DMS153 (cell line): ENCODE measurements at regions not wholly inside any gene's neighbourhood (a gene's known extent, or its start where the extent isn't known, plus 50 kb on each side); places are given as distances from the start of the nearest gene placed in this dataset.
"Not testable (repeated sequence)": the region's sequence is repeated elsewhere in the genome, so short reads cannot be mapped to it uniquely, and the experiment has no call there.

Source experiments
- DNase-seq: peaks from one replicate; lab custom pipeline; 2025; lab: John Stamatoyannopoulos, UW

DNA sequence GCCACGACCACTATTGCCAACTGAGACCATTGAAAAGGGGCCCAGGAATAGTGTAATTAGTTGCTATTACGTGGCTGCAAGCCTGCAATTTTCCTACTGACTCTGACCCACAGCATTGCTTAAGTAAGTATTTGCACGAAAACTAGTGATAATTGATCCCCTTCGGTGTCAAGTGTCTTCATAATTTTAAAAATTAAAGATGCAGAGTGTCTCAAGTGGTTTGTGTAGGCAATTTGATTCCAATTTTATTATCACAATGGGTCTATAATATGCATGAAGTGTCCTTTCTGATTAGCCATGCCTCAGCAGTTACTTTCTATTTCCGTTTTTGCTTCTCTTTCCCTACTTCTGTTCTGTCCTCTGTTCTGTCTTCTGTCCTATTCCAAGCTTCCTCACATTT, 259.2 kb downstream of the C3orf38 start:
- no peak for DNase-seq

DNA sequence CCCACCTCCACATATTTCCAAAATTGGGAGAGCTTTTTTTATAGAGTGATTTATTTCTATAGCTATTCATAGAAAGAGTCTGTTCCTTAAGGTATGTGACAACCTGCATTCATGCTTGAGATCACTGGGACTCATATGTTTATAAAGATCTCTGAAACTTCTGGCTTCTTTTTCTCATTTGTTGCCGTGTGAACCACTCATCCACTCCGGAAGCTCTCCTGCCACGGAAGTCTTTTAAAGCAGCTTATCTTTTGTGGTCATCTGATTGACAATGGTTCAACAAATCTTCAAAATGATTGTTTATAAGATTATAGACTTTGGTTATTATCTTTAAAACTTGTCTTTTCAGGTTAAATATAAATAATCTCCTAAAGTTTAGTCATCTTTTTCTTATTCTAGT, 260.5 kb downstream of the C3orf38 start:
- no peak for DNase-seq

DNA sequence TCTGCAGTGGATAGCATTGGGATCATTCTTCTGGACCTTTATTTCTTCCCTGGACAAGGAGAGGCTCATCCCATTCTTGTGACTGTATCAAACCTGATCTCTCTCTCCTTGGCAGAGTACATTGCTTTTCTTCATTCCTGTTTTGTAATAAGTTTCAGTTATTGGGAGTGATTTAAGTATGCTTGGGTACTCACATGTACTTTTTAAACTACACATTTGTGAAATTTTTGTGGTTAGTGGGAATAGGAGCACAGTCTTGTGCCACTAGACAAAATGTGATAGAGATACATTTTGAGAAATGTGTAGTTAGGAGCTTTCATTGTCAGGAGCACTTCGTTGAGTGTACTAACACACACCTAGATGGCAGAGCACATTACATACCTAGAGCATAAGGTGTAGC, 262.6 kb downstream of the C3orf38 start:
- DNase-seq = no peak

DNA sequence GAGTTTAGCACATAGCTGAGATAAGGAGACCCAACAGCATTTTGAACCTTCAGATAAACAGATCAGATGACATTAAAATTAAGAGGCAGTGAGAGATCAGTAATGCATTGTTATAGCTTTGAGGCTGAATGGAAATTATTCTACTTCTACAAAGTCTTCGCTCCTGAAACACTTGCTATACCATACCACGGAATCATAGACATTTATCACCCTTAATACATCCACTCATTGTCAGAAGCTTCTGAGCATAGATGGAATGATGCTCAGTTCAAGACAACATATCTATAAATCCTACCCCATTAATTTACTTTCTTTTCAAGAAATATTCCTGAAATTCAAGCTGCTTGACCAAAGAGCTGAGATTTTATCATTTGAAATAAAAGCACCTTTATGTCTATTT, 266.7 kb downstream of the C3orf38 start:
- DNase-seq = no peak

- DNase-seq = no peak
These were observed 268.5 kb downstream of the C3orf38 start for GRCh38 chr3:88418219-88418618.

GRCh38 chr3:88433568-88433967, 283.8 kb downstream of the C3orf38 start:
- no peak for DNase-seq

DNA sequence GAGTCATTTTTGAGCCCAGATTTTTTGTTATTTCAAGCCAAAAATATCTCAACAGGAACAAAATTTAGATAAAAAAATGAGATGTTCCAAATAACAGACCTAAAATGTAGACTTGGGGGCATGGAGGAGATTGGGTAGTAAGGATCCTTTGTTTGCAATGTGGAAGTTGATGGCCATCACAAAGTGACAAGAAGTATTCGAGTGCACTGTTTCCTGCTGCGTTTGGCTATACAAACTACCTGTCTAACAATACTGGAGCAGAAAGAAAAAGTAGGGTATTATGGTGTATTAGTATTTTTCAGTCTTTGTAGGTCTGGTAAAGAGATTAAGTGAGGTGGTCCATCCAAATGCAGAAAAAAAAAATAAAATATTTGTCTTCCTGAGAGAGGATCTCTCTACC, 284.2 kb downstream of the C3orf38 start:
- DNase-seq = no peak

DNA sequence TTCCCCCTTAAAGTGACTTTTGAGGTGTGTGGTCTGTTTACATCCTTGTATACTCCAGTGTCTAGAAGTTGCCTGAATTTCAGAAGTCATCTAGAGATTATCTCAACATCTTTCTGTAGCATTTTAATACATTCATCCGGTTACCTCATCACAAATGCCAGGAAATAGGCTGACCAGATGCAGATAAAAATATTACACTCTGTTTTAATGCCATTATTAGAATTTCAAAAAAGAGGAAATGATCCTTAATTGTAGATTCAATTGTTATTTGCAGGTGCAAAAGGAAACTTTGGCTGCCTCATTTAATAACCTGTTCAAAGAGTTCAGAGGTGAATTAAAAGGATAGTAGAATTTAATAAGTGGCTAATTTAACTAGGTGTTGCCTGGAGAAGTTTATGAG, 290.9 kb downstream of the C3orf38 start:
- DNase-seq = no peak

DNA sequence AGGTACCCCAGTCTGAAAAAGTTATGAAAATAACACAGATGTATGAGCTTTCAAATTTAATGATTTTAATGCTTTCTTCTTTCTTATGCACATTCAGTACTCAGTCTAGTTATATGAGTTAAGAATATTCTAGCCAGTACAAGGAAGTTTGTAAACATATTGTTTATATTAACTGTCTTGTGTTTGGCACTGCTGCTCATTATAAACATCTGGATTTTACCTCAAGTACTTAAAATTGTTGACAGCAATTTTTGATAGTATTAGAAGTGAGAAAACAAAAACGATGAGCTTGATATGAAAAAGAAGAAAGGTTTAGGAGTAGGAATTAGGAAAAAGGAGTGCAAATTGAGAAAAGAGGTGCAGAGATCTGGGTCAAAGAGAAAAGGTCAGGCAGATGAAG, 293.3 kb downstream of the C3orf38 start:
- DNase-seq = no peak

DNA sequence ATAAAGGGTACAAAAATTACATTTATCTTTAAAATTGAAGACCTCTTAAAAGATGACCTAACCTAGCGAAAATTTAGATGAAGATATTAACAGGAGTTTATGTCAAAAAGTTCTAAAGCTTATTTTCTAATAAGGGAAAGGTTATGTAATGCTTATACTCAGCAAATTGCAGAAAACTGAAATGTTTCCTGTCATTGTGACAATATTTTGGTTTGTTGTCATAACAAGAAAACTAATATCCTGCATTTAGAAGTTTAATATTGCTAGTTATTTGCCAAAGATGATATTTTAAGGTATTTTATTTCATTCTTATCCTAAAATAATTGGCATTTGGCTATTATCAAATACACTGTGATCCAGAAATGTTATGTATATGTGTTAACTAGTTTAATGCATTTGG, 294.5 kb downstream of the C3orf38 start:
- no peak for DNase-seq

GRCh38 chr3:88452228-88452627, 302.5 kb downstream of the C3orf38 start:
- no peak for DNase-seq

DNA sequence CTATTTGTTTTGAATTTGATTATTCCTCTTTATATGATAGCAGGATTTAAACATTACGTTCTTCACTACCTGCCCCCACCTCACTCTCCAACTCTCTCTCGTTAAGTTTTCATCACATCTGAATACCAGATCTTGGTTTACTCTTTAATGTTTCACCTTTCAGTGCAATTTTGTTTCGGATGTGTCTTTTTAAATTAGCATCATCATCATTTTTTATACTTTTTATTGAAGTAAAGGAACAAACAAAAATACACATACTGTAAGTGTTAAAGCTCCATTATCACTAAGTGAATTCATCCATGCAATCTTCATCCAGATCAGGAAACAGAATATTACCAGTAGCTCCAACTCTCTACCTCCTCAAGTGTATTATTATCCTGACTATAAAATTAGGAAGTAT, 310.6 kb downstream of the C3orf38 start:
- no peak for DNase-seq

DNA sequence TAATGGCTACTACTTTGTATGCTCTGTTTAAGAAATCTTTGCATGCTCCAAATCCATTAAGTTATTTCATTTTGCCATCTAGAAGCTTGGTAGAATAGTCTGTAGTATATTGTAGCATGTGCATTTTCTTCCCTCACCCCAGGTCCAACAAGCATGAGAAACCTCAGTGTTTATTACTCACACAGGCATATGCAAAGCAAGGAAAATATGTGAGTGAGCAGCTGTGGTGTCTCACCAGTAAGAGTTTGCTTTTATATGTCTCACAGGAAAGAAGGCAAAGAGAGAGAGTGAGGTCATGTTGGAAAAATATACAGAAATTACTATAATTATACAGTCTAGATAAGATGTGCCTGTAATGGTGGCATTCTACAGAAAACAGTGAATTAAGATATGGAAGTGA, 312.5 kb downstream of the C3orf38 start:
- no peak for DNase-seq

- DNase-seq = no peak
These were observed 317.4 kb downstream of the C3orf38 start for GRCh38 chr3:88467191-88467590.

GRCh38 chr3:88469216-88469615, 319.5 kb downstream of the C3orf38 start:
- DNase-seq = no peak

DNA sequence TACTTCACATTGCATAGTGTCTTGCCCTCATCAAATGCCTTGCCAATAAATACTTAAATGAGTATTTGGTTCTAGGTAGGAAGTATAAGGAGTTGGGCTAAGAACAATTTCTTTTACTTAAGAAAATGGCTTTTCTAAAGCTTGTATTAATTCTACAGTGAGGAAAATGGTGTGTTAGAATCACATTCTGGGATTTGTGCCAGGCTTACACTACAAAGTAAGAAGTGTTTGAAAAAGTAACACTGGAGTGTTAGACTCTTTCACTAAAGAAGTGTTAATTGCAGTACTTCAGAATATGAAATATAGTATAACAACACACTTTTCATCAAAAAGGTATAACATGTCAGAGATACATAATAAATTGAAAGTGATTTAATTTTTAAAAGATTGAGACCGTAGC, 328.7 kb downstream of the C3orf38 start:
- DNase-seq = no peak

GRCh38 chr3:88480822-88481221, 331.1 kb downstream of the C3orf38 start:
- DNase-seq = no peak

DNA sequence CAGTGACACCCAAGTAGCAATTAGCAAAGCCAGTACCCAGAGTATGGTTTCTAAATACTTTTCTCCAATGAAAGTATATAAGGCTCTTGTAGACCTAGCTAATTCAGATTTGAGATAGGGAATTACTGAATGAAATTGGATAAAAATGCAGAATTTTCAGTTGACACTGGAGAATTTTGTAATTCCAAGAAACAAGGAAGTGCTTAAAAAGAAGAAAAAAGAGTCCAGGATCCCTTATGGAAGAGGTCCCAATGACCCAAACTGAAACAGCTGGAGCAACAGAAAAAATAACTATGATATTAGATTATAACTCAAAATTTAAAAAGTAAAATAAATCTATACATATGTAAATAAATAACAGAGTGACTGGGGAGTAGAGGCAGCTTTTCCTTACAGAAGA, 335.2 kb downstream of the C3orf38 start:
- DNase-seq = no peak

GRCh38 chr3:88508818-88509217, 359.1 kb downstream of the C3orf38 start:
- DNase-seq = not testable (repeated sequence)

- DNase-seq = peak; percentile 34
These were observed 359.8 kb downstream of the C3orf38 start for GRCh38 chr3:88509582-88509981.

DNA sequence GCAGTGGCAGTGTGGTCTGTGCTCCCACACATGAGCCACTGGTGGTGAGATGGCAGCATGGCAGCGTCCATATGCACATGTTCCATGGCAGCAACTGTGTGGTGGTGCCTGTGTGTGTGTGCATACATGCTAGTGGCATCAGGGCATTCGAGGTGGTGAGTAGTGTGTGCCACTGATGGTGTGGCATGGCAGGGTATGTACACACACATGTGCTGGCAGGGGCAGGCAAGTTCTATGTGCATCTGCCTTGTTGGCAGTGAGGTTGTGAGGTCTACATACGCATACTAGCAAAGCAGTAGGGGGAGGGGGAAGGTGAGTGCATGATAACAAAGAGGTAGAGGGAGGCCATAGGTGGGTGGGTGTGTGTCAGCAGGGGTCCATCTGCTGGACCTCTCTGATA, 378.7 kb downstream of the C3orf38 start:
- DNase-seq = no peak

DNA sequence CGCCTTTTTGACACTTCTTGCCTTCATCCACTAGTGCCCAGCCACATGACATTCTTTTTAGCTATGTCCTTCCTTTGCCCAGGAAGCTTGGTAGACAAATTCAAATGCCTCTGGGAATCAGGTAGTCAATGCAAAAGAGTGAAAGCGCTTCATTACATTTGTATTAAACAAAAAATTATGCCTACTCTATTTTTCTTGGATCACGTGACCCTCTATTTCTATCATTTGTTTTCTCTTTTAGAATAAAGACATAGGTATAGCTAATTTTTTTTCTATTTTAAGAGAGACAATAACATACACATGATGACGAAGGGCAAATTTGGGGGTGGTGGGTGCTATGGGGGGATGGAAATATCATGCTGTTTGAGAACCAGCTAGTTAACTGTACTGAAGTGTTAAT, 384.8 kb downstream of the C3orf38 start:
- no peak for DNase-seq

DNA sequence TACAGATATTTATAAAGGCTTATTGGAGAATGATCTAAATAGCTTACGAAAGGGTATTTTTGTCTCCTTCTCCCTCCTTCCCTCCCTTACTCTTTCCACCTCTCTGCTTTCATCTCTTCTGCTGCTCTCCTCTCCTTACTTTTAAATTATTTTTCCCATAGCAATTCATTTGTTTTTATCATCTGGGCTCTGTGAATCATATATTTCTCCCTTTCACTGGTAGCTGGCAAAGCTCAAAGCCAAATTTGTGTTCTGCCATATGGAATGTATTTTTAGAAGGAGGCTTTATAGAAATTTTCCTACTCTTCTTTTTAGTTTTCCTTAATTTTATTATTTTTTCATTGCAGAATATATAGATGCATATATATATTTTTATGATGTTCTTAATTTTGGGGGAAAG, 385.8 kb downstream of the C3orf38 start:
- no peak for DNase-seq

DNA sequence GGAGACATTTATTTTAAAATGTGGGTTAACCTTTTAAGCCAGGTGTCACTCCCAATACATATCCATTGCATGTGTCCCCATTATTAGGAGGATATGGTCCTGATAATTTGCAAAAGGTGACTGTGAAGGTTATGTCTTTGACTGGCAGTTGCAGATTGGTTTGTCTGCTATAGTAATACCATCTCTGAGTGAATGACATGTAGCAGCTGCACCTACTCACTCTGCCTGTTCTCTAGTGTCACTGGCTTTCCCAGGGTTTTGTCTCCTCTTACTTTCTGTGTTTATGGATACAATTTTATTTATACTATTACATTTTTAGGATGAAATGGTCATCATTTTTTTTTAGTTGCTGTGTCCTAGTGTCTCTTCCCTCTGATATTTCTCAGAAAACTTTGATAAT, 393.2 kb downstream of the C3orf38 start:
- no peak for DNase-seq

DNA sequence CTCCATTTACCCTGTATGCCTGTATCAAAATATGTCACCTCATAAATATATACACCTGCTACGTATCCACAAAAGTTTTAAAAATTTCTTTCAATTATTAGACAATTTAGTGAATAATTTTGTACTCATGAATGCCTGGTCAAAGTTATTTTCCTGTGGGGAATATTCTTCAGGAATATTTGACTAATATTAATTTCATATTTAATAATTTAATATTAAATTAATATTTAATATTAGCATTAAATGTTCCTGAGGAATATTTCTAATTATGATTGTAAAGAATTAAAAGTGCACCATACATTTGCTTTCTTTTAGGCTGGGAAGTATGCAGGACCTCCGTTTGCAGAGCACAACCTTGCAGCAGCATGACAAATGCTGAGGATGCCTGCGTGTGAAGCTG, 422.7 kb downstream of the C3orf38 start:
- DNase-seq = no peak
